ENCODE measurements at regions not wholly inside any gene's neighbourhood (a gene's known extent, or its start where the extent isn't known, plus 50 kb on each side); places are given as distances from the start of the nearest gene placed in this dataset.

DNA sequence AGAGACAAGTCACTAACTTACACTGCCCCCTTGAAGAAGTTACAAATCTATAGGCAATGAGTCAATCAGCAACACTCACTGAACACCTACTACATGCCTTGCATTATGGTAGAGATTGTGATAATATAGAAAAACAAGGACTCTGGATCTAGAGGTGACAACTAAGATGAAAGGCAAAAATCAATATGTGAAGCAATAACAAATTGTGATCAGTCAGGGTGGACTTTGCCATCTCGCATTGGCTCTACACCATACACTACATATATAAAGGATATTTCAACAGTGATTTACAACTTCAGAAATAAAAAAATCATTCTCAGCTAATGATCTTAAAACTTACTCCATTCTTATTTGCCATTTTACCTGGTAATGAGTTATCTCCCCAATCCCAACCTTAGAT, 210.7 kb upstream of the CD96 start:
- Histone ChIP-seq H4K20me1 (ENCODE audit: insufficient read depth) (no peaks in the 10 kb centered on the region), H3K9me2 (no peaks in the 10 kb centered on the region), H2AFZ (ENCODE audit: low read depth) (no peak overlapping the region), H3K9ac (no peak overlapping the region), H3K79me2 (ENCODE audit: insufficient read depth) (no peaks in the 10 kb centered on the region), H3K4me2 (no peak overlapping the region), H3K27me3 (ENCODE audit: insufficient read depth) (no peaks in the 10 kb centered on the region), H3K36me3 (replicated peaks in 1 of 2; ENCODE audit: control insufficient read depth in 1 of 2, insufficient read depth in 2 of 2, low read length in 1 of 2) (no peaks in the 10 kb centered on the region), H3K9me3 (no peaks in the 10 kb centered on the region), H3K4me3 (ENCODE audit: low read depth in 2 of 2, low read length in 1 of 2) (no peak overlapping the region), H3K27ac (ENCODE audit: low read depth in 2 of 2, low read length in 1 of 2) (no peak overlapping the region), H3K4me1 (ENCODE audit: control insufficient read depth in 1 of 2, insufficient read depth in 2 of 2, low read depth in 1 of 2, low read length in 1 of 2) (peaks cover 1 to 4% of the 10 kb centered on the region in 2 experiments; a peak in 2 of 4 replicates), H3F3A (replicated peaks; ENCODE audit: insufficient read depth) (peaks cover 17% of the 10 kb centered on the region)
- TF ChIP-seq MXI1 (IDR thresholded peaks at IDR 0.05; ENCODE audit: low read depth, low read length) (no peak), IRF3 (IDR thresholded peaks at IDR 0.05; ENCODE audit: low read depth, low read length) (no peak), ELF1 (IDR thresholded peaks at IDR 0.05) (no peak), TAF1 (IDR thresholded peaks at IDR 0.05; ENCODE audit: borderline replicate concordance, low read depth, low read length) (no peak), PBX3 (IDR thresholded peaks at IDR 0.05) (no peak), JUND (IDR thresholded peaks at IDR 0.05) (no peak), SIN3A (IDR thresholded peaks at IDR 0.05; ENCODE audit: borderline replicate concordance, low read depth, low read length) (no peak)
- TF ChIP-seq, protein P1, sequence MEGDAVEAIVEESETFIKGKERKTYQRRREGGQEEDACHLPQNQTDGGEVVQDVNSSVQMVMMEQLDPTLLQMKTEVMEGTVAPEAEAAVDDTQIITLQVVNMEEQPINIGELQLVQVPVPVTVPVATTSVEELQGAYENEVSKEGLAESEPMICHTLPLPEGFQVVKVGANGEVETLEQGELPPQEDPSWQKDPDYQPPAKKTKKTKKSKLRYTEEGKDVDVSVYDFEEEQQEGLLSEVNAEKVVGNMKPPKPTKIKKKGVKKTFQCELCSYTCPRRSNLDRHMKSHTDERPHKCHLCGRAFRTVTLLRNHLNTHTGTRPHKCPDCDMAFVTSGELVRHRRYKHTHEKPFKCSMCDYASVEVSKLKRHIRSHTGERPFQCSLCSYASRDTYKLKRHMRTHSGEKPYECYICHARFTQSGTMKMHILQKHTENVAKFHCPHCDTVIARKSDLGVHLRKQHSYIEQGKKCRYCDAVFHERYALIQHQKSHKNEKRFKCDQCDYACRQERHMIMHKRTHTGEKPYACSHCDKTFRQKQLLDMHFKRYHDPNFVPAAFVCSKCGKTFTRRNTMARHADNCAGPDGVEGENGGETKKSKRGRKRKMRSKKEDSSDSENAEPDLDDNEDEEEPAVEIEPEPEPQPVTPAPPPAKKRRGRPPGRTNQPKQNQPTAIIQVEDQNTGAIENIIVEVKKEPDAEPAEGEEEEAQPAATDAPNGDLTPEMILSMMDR (IDR thresholded peaks at IDR 0.05), result no peak
- TF ChIP-seq, protein P2, sequence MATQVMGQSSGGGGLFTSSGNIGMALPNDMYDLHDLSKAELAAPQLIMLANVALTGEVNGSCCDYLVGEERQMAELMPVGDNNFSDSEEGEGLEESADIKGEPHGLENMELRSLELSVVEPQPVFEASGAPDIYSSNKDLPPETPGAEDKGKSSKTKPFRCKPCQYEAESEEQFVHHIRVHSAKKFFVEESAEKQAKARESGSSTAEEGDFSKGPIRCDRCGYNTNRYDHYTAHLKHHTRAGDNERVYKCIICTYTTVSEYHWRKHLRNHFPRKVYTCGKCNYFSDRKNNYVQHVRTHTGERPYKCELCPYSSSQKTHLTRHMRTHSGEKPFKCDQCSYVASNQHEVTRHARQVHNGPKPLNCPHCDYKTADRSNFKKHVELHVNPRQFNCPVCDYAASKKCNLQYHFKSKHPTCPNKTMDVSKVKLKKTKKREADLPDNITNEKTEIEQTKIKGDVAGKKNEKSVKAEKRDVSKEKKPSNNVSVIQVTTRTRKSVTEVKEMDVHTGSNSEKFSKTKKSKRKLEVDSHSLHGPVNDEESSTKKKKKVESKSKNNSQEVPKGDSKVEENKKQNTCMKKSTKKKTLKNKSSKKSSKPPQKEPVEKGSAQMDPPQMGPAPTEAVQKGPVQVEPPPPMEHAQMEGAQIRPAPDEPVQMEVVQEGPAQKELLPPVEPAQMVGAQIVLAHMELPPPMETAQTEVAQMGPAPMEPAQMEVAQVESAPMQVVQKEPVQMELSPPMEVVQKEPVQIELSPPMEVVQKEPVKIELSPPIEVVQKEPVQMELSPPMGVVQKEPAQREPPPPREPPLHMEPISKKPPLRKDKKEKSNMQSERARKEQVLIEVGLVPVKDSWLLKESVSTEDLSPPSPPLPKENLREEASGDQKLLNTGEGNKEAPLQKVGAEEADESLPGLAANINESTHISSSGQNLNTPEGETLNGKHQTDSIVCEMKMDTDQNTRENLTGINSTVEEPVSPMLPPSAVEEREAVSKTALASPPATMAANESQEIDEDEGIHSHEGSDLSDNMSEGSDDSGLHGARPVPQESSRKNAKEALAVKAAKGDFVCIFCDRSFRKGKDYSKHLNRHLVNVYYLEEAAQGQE (IDR thresholded peaks at IDR 0.05; ENCODE audit: low read depth, low read length), result no peak
- 100% methylated on average over 1 of the region's 1 CpG for WGBS (ENCODE audit: low lambda C conversion rate)
- POLR2A ChIA-PET, result no interaction called here
- DNase-seq, result no peak
- CTCF ChIA-PET, result no interaction called here

GRCh38 chr3:111331912-111332311, 210.1 kb upstream of the CD96 start:
- CTCF ChIA-PET, result no interaction called here
- TF ChIP-seq, protein P3, sequence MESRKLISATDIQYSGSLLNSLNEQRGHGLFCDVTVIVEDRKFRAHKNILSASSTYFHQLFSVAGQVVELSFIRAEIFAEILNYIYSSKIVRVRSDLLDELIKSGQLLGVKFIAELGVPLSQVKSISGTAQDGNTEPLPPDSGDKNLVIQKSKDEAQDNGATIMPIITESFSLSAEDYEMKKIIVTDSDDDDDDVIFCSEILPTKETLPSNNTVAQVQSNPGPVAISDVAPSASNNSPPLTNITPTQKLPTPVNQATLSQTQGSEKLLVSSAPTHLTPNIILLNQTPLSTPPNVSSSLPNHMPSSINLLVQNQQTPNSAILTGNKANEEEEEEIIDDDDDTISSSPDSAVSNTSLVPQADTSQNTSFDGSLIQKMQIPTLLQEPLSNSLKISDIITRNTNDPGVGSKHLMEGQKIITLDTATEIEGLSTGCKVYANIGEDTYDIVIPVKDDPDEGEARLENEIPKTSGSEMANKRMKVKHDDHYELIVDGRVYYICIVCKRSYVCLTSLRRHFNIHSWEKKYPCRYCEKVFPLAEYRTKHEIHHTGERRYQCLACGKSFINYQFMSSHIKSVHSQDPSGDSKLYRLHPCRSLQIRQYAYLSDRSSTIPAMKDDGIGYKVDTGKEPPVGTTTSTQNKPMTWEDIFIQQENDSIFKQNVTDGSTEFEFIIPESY (IDR thresholded peaks at IDR 0.05; ENCODE audit: borderline replicate concordance, low read depth), result no peak
- TF ChIP-seq EZH2phosphoT487 (IDR thresholded peaks at IDR 0.05; ENCODE audit: borderline replicate concordance, low read depth) (no peak), RAD21 (IDR thresholded peaks at IDR 0.05; ENCODE audit: low read length) (no peak), RCOR1 (IDR thresholded peaks at IDR 0.05; ENCODE audit: low read length) (no peak), NFIC (IDR thresholded peaks at IDR 0.05; ENCODE audit: borderline replicate concordance) (no peak), FOSL2 (IDR thresholded peaks at IDR 0.05; ENCODE audit: borderline replicate concordance, low read depth) (no peak), NRF1 (IDR thresholded peaks at IDR 0.05; ENCODE audit: low read depth, low read length) (no peak), JUND (IDR thresholded peaks at IDR 0.05) (no peak), GABPA (IDR thresholded peaks at IDR 0.05; ENCODE audit: low read depth) (no peak)

More at GRCh38 chr3:111331912-111332311, 210.1 kb upstream of the CD96 start:
- H3K4me1 ChIP-seq (ENCODE audit: control insufficient read depth in 1 of 2, insufficient read depth in 2 of 2, low read depth in 1 of 2, low read length in 1 of 2), result peaks cover 4 to 5% of the 10 kb centered on the region in 2 experiments; a peak in 2 of 4 replicates
- H3K9me3 ChIP-seq, result no peaks in the 10 kb centered on the region
- H3K4me2 ChIP-seq, result no peak overlapping the region
- no peak for DNase-seq
- WGBS (ENCODE audit: low lambda C conversion rate), result 98% methylated on average over 2 of the region's 2 CpGs
- no peak overlapping the region for H3K9ac ChIP-seq
- no peak overlapping the region for H3K4me3 ChIP-seq (ENCODE audit: low read depth in 2 of 2, low read length in 1 of 2)
- H3K27me3 ChIP-seq (ENCODE audit: insufficient read depth), result no peaks in the 10 kb centered on the region
- H2AFZ ChIP-seq (ENCODE audit: low read depth), result no peak overlapping the region
- no peaks in the 10 kb centered on the region for H3K36me3 ChIP-seq (replicated peaks in 1 of 2; ENCODE audit: control insufficient read depth in 1 of 2, insufficient read depth in 2 of 2, low read length in 1 of 2)
- POLR2A ChIA-PET, result no interaction called here
- no peaks in the 10 kb centered on the region for H4K20me1 ChIP-seq (ENCODE audit: insufficient read depth)
- H3K79me2 ChIP-seq (ENCODE audit: insufficient read depth), result no peaks in the 10 kb centered on the region
- H3K27ac ChIP-seq (ENCODE audit: low read depth in 2 of 2, low read length in 1 of 2), result no peak overlapping the region
- H3F3A ChIP-seq (replicated peaks; ENCODE audit: insufficient read depth), result peaks cover 19% of the 10 kb centered on the region
- H3K9me2 ChIP-seq, result no peaks in the 10 kb centered on the region
